ENCODE measurements at regions not wholly inside any gene's neighbourhood (a gene's known extent, or its start where the extent isn't known, plus 50 kb on each side); places are given as distances from the start of the nearest gene placed in this dataset.

GRCh38 chr20:63098195-63098810, 91.5 kb upstream of the BHLHE23 start:
- peaks cover 0 to 15% (median 8%) of the 10 kb centered on the region in 4 donors for H3K4me1 ChIP-seq (ENCODE audit: control insufficient read depth in 4 of 4, insufficient read depth in 4 of 4, low read length in 3 of 4)
- DNase-seq (ENCODE audit: low spot score): no peak
- 73% methylated on average over 6 of the region's 6 CpGs for WGBS

More at GRCh38 chr20:63098195-63098810, 91.5 kb upstream of the BHLHE23 start:
- no peaks in the 10 kb centered on the region for H3K36me3 ChIP-seq (ENCODE audit: control insufficient read depth in 4 of 4, insufficient read depth in 3 of 4, low read depth in 1 of 4, low read length in 3 of 4)
- peaks cover 0 to 2% (median 1%) of the 10 kb centered on the region in 4 donors for H3K27me3 ChIP-seq (ENCODE audit: control insufficient read depth in 4 of 4, insufficient read depth in 4 of 4, low read length in 3 of 4)
- H3K9me3 ChIP-seq (ENCODE audit: control insufficient read depth in 4 of 4, low read length in 3 of 4): no peaks in the 10 kb centered on the region
- H3K9ac ChIP-seq (ENCODE audit: low read depth in 1 of 2, low read length in 2 of 2): no peak overlapping the region
- TF ChIP-seq HNF4A (conservative IDR thresholded peaks at IDR 0.05) (no peak), FOXA2 (IDR thresholded peaks at IDR 0.05) (no peak), REST (IDR thresholded peaks at IDR 0.05) (no peak), RXRA (IDR thresholded peaks at IDR 0.05) (no peak), YY1 (IDR thresholded peaks at IDR 0.05) (no peak), MAX (IDR thresholded peaks at IDR 0.05) (no peak), FOXA1 (IDR thresholded peaks at IDR 0.05) (no peak), ATF3 (IDR thresholded peaks at IDR 0.05) (no peak), EGR1 (IDR thresholded peaks at IDR 0.05; ENCODE audit: low read depth in 2 of 2) (no peak), HNF4G (IDR thresholded peaks at IDR 0.05) (no peak), SP1 (IDR thresholded peaks at IDR 0.05) (no peak), CTCF (IDR thresholded peaks at IDR 0.05; ENCODE audit: low read depth, low read length, missing input control) (no peak), NR2F2 (IDR thresholded peaks at IDR 0.05) (no peak)
- H3K4me3 ChIP-seq (ENCODE audit: low read depth in 1 of 3, low read length in 3 of 3): no peak overlapping the region
- no peak overlapping the region for H3K27ac ChIP-seq (ENCODE audit: low read depth in 1 of 2, low read length in 2 of 2)
